ENCODE measurements at regions not wholly inside any gene's neighbourhood (a gene's known extent, or its start where the extent isn't known, plus 50 kb on each side); places are given as distances from the start of the nearest gene placed in this dataset.

DNA sequence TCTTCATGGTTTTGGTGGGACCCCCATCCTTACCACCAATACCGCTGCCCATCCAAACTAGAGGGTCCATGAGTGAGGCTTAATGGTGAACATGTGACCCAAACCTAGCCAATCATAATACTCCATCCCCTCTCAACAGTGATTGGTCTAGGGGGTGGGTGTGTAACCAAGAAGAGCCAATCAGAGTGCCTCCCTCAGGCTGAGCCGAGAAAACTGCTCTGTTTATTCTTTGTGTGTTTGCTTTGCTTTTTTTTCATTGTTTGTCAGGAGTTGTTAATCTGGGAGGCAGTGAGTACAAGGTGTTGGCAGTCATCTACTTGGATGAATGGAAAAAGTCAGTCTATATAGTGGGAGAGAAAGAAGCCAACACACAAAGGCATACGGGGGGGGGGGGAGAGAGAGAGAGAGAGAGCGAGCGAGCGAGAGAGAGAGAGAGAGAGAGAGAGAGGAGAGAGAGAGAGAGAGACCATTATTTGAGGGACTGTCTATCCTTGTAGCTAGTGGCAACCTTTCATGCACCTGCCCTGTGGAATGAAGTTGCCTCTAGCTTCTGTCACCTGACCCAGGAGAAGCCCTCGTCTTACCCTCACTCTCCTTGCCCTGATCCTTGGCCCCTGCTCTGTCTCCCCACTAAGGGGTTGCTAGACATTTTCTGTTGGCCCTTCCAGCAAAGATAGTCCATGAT is 441.7 kb downstream of the TYW1 start:
- TF ChIP-seq CTCF (IDR thresholded peaks at IDR 0.05) (no peak), POLR2A (IDR thresholded peaks at IDR 0.05) (no peak)
